Transverse colon (tissue), 4 donors: ENCODE measurements at regions not wholly inside any gene's neighbourhood (a gene's known extent, or its start where the extent isn't known, plus 50 kb on each side); places are given as distances from the start of the nearest gene placed in this dataset.

ENCODE experiments used
- DNase-seq: peaks from one replicate; pipeline ENCODE4 v3.0.0-alpha.2; 2019
- H3K27ac ChIP-seq, 4 donors: fragments of 200-600 bp; sonication (generic); 2 replicates each; pipeline ENCODE4 v1.5.1; 2016 to 2018; ENCODE audit warnings: inconsistent platforms in 4 of 4
- H3K27me3 ChIP-seq: fragments of 200-600 bp; sonication (generic); 2 replicates; pipeline ENCODE4 v1.5.1; 2017; ENCODE audit warnings: inconsistent platforms
- H3K36me3 ChIP-seq, 4 donors: fragments of 200-600 bp; sonication (generic); 2 replicates each; pipeline ENCODE4 v1.5.1; 2017 to 2019; ENCODE audit warnings: inconsistent platforms in 4 of 4
- H3K4me1 ChIP-seq, 4 donors: fragments of 200-600 bp; sonication (generic); 2 replicates each; pipeline ENCODE4 v1.5.1; 2017 to 2020; ENCODE audit warnings: inconsistent platforms in 4 of 4
- H3K4me3 ChIP-seq, 4 donors: fragments of 200-600 bp; sonication (generic); 1 replicate in 1 of 4; 2 replicates in 3 of 4; pipeline versions ENCODE4 v1.5.1 to v1.6.1; 2017 to 2019; ENCODE audit warnings: inconsistent platforms in 4 of 4
- H3K9me3 ChIP-seq, 2 donors: fragments of 200-600 bp; sonication (generic); 2 replicates each; pipeline ENCODE4 v1.5.1; 2017 to 2019; ENCODE audit warnings: inconsistent platforms in 2 of 2
- CTCF ChIP-seq, 5 experiments: fragments of 200-600 bp in 3 of 5; fragments of 450-650 bp in 2 of 5; sonication (generic) in 3 of 5; IDR thresholded peaks; 1 replicate in 2 of 5; 2 replicates in 3 of 5; pipeline ENCODE4 v1.5.1; 2016 to 2017; ENCODE audit warnings: antibody characterized with exemption in 5 of 5, inconsistent platforms in 3 of 5, mild to moderate bottlenecking in 2 of 5, moderate library complexity in 1 of 5
- EP300 ChIP-seq: sonication (generic); formaldehyde crosslinking; IDR thresholded peaks from one replicate; pipeline ENCODE4 v1.6.1; 2017; ENCODE audit warnings: antibody characterized with exemption, low read depth
- POLR2A ChIP-seq: fragments of 450-650 bp; IDR thresholded peaks from one replicate; pipeline ENCODE4 v1.6.1; 2016; ENCODE audit warnings: antibody characterized with exemption, mild to moderate bottlenecking, moderate library complexity
- POLR2AphosphoS5 ChIP-seq, 3 donors: sonication (generic); formaldehyde crosslinking; IDR thresholded peaks; one replicate each; pipeline ENCODE4 v1.6.1; 2016; ENCODE audit warnings: antibody characterized with exemption in 3 of 3
- WGBS, 2 donors: methylation state at CpG; one replicate each; pipeline ENCODE4 v1.1.5; 2018; ENCODE audit warnings: low coverage in 1 of 2; 5-methylcytosine and 5-hydroxymethylcytosine counted together
- in situ Hi-C, 4 donors: fragments of 200-750 bp; cut with MboI; loops; one replicate each; pipeline versions ENCODE4 v1.15.0 to v1.15.1; 2017; ENCODE audit warnings: low sequenced_read_pairs in 3 of 4, low pct_ligation_motif_present in 1 of 4, low pct_unique_long_range_greater_than_20kb in 1 of 4
- intact Hi-C: fragments of 100-400 bp; cut with DNase I; formaldehyde crosslinking; loops from one replicate; pipeline ENCODE4 v1.15.1; 2023; ENCODE audit warnings: low total_unique reads

- H3K36me3 ChIP-seq = no peaks in the 10 kb centered on the region
- TF ChIP-seq POLR2A (no peak), CTCF (IDR thresholded peaks at IDR 0.05) (no peak), POLR2AphosphoS5 (IDR thresholded peaks at IDR 0.05) (no peak)
- no peak overlapping the region for H3K27ac ChIP-seq
- H3K9me3 ChIP-seq = no peaks in the 10 kb centered on the region
- in situ Hi-C loops (no loop called here), intact Hi-C loops (loop anchor here (5.0 kb wide), 2 partner anchors 46 to 94 kb away; no protein-coding TSS in a partner anchor)
- H3K27me3 ChIP-seq = peaks cover 29% of the 10 kb centered on the region
- WGBS, 2 donors = 80 to 82% methylated on average over 1 to 19 of the region's 19 CpGs
- H3K4me3 ChIP-seq = no peak overlapping the region
- H3K4me1 ChIP-seq = peaks cover 0 to 16% (median 10%) of the 10 kb centered on the region in 4 donors
- no peak for DNase-seq
Measured at GRCh38 chr16:86203557-86204275, 304.8 kb downstream of the IRF8 start.

- intact Hi-C loops = no loop called here
- H3K27me3 ChIP-seq = peaks cover 12% of the 10 kb centered on the region
Measured at GRCh38 chr16:86205521-86206245, 304.6 kb upstream of the FOXF1 start.

GRCh38 chr16:86207350-86207749 lies 303.0 kb upstream of the FOXF1 start:
- TF ChIP-seq CTCF (IDR thresholded peaks at IDR 0.05) (no peak), POLR2AphosphoS5 (IDR thresholded peaks at IDR 0.05) (no peak), EP300 (no peak), POLR2A (no peak)
- no peak overlapping the region for H3K4me3 ChIP-seq
- H3K9me3 ChIP-seq = no peaks in the 10 kb centered on the region
- no peaks in the 10 kb centered on the region for H3K36me3 ChIP-seq
- H3K27me3 ChIP-seq = peaks cover under 1% of the 10 kb centered on the region
- 0 to 81% methylated on average over 1 to 5 of the region's 5 CpGs for WGBS, 2 donors
- H3K4me1 ChIP-seq = no peaks in the 10 kb centered on the region
- DNase-seq = no peak
- no peak overlapping the region for H3K27ac ChIP-seq
- intact Hi-C loops (no loop called here), in situ Hi-C loops (no loop called here)

More at GRCh38 chr16:86205521-86206245, 304.6 kb upstream of the FOXF1 start:
- no peak overlapping the region for H3K4me3 ChIP-seq
- H3K9me3 ChIP-seq = no peaks in the 10 kb centered on the region
- TF ChIP-seq POLR2A (no peak), EP300 (no peak), POLR2AphosphoS5 (IDR thresholded peaks at IDR 0.05) (no peak), CTCF (IDR thresholded peaks at IDR 0.05) (no peak)
- no peak for DNase-seq
- in situ Hi-C loops = no loop called here
- H3K4me1 ChIP-seq = peaks cover 0 to 16% (median 9%) of the 10 kb centered on the region in 4 donors
- 78% methylated on average over 16 of the region's 16 CpGs; no CpG with 5 or more reads in 1 of the 2 donors for WGBS, 2 donors
- no peak overlapping the region for H3K27ac ChIP-seq
- no peaks in the 10 kb centered on the region for H3K36me3 ChIP-seq

- Histone ChIP-seq H3K4me1 (no peaks in the 10 kb centered on the region), H3K27ac (no peak overlapping the region), H3K36me3 (no peaks in the 10 kb centered on the region), H3K27me3 (no peaks in the 10 kb centered on the region), H3K4me3 (no peak overlapping the region), H3K9me3 (no peaks in the 10 kb centered on the region)
- no peak for TF ChIP-seq EP300
- TF ChIP-seq POLR2A = no peak
- no peak for TF ChIP-seq CTCF (IDR thresholded peaks at IDR 0.05)
- no peak for TF ChIP-seq POLR2AphosphoS5 (IDR thresholded peaks at IDR 0.05)
- intact Hi-C loops = no loop called here
- in situ Hi-C loops = no loop called here
- 49 to 86% methylated on average over 2 of the region's 2 CpGs for WGBS, 2 donors
- no peak for DNase-seq
Measured at GRCh38 chr16:86209202-86209601, 301.1 kb upstream of the FOXF1 start.
